CD4-positive, alpha-beta T cell treated with Interleukin-21 for 1 hour (primary cell): ENCODE measurements at regions not wholly inside any gene's neighbourhood (a gene's known extent, or its start where the extent isn't known, plus 50 kb on each side); places are given as distances from the start of the nearest gene placed in this dataset.
"Not testable (repeated sequence)": the region's sequence is repeated elsewhere in the genome, so short reads cannot be mapped to it uniquely, and the experiment has no call there.

ENCODE experiments used
- DNase-seq: peaks from one replicate; pipeline ENCODE4 v3.0.0-alpha.2; 2020

DNA sequence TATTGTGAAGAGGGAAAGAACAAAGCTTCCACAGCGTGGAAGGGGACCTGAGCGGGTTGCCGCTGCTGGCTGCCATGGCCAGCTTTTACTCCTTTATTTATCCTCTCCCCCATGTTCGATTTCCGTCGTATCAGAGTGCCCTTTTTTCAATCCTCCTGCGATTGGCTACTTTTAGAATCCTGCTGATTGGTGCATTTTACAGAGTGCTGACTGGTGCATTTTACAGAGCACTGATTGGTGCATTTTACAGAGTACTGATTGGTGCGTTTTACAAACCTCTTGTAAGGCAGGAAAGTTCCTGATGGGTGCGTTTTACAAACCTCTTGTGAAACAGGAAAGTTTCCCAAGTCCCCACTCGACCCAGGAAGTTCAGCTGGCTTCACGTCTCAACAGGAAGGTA lies 381.7 kb upstream of the ATP10A start:
- DNase-seq, result not testable (repeated sequence)

GRCh38 chr15:26243382-26243781 lies 380.3 kb upstream of the ATP10A start:
- no peak for DNase-seq

DNA sequence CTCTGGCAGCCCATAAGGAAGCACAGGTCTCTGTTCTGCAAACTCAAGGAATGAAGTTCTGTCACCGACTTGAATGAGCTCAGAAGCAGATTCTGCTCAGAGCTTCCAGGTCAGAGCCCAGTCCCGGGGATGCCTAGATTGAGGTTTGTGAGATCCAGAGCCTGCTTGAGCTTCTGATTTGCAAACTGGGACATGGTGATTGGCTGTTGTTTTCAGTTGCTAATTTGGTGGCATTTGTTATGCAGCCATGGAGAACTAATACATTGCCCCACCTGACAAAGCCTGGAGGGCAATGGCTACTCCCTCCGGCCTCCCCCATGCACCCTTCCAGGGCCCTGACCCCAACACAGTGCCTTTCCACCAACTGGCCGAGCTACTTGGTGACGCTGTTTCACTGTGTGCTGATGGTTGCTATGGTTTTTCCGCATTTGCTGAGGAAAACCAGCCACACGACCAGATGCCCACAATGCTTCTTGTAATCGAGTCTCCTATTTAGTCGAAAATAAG lies 379.5 kb upstream of the ATP10A start:
- no peak for DNase-seq

DNA sequence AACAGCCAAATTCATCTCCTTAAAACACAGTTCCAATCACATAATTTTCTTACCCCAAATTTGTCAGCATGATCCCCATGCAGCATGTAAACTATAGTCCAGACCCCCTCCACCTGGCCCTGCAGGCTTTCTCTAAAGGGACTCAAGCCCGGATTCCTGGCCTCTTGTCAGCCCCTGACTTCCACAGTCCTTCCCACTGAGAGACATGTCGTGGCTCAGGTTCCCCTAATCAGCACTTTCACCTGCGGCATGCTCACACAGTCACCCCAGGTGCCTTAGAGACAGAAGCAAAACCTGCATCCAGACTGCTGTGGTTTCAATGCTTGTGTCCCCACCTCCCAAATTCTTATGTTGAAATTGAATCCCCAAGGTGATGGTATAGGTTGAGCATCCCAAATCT lies 372.7 kb upstream of the ATP10A start:
- DNase-seq, result no peak

- DNase-seq, result no peak
These were observed 372.0 kb upstream of the ATP10A start for GRCh38 chr15:26234976-26235767.

- DNase-seq, result no peak
These were observed 369.6 kb upstream of the ATP10A start for GRCh38 chr15:26232691-26233090.

GRCh38 chr15:26231096-26231495 lies 368.0 kb upstream of the ATP10A start:
- DNase-seq, result no peak

- no peak for DNase-seq
These were observed 361.1 kb upstream of the ATP10A start for GRCh38 chr15:26224266-26224665.

GRCh38 chr15:26223720-26224119 lies 360.6 kb upstream of the ATP10A start:
- no peak for DNase-seq

- no peak for DNase-seq
These were observed 359.7 kb upstream of the ATP10A start for GRCh38 chr15:26222781-26223180.

- not testable (repeated sequence) for DNase-seq
These were observed 353.9 kb upstream of the ATP10A start for GRCh38 chr15:26217043-26217442.

- DNase-seq, result no peak
These were observed 351.2 kb upstream of the ATP10A start for GRCh38 chr15:26214290-26214689.

DNA sequence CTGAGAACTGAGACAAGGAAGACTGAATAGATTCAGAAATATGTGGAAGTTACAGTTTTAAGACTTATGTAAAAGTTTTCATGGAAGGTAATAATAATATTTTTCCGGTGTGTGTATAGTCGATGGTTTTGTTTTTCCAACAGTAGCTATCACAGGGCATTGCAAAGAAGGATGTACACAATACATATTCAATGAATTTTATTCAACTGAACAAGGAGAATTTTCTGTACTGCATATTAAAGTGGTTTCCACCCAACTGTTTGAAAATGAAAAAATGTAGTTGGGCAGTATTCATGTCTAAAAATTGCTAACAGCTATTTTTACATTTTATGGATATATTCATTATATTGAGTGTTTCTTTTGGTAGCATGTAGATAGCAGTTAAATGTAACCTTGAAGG lies 350.3 kb upstream of the ATP10A start:
- no peak for DNase-seq

- DNase-seq, result no peak
These were observed 349.0 kb upstream of the ATP10A start for GRCh38 chr15:26212109-26212508.

GRCh38 chr15:26210980-26211379 lies 347.9 kb upstream of the ATP10A start:
- DNase-seq, result no peak

- no peak for DNase-seq
These were observed 338.2 kb upstream of the ATP10A start for GRCh38 chr15:26201177-26201858.

DNA sequence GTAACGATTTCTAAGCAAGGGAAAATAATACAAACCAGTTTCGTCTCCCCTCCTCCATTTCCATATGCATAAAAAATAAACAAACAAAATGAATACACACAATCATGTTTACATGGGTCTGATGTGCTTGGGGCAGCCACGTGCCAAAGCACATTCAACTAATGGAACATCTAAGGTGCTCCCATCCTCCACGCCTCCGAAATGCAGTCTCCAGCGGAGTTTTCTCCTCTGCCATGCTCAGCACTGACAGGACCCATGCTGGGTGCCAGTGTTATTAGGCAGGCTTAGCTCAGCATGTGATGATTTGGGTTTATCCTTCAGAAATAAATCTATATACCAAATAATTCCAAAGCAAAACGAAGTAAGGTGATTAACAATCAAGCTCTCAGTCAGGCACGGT lies 337.3 kb upstream of the ATP10A start:
- no peak for DNase-seq

- DNase-seq, result no peak
These were observed 334.6 kb upstream of the ATP10A start for GRCh38 chr15:26197719-26198118.

DNA sequence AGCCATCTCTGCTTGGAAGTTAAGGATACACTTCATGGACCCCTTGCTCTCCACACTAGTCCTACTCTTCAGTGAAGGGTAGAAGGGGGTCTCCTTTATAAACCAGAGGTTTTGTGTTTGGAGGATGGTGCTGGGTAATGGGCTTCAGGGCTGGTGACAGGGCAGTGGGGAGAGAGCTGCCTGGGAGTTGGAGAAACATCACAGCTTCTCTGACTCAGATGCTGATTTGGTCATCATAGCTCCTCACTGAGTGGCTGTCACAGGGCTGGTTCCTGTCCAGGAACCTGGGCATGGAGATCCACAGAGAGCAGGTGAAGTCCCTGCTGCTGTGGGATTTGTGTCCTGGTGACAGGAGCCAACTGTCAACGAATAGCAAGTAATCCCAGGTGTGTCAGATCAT lies 333.9 kb upstream of the ATP10A start:
- DNase-seq, result no peak

- DNase-seq, result no peak
These were observed 328.1 kb upstream of the ATP10A start for GRCh38 chr15:26191193-26191592.

- DNase-seq, result not testable (repeated sequence)
These were observed 323.0 kb upstream of the ATP10A start for GRCh38 chr15:26186138-26186537.

DNA sequence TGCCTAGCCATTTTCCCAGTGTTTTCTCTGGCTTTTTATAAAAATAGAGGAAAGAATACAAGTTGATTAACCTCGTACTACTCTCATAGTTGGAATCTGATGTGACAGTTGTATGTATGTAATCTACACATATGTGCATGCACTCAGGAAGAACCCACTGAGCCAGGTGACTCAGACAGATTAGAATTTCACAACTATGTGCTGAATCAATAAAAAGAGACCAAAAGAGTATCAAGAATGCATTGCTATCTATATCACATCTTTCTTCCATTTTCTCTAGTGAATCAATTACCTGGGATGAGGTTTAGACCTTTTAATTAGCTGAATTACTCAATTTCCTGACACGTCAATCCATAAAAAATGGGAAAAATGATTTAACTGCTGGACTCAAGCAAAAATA lies 319.3 kb upstream of the ATP10A start:
- DNase-seq, result no peak

DNA sequence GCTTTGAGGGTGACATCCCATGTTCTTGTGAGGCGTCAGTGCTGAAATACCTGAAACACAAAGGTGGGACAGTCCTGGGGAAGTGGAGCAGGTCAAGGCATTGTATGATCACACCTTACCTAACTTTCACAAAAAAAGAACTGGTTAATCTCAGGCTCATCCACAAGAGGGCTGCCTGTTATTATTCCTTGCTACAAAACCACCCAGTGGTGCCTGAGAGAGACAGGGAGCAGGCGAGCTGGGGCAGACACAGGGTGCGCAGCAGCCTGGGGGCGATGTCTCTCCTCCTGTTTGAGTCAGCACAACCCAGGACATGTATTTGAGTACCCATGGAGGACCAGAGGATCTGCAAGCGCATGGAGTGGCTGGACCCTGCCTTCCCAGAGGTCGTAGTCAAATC lies 316.8 kb upstream of the ATP10A start:
- DNase-seq, result no peak

- no peak for DNase-seq
These were observed 315.6 kb upstream of the ATP10A start for GRCh38 chr15:26178640-26179220.
